ENCODE measurements at regions not wholly inside any gene's neighbourhood (a gene's known extent, or its start where the extent isn't known, plus 50 kb on each side); places are given as distances from the start of the nearest gene placed in this dataset.

DNA sequence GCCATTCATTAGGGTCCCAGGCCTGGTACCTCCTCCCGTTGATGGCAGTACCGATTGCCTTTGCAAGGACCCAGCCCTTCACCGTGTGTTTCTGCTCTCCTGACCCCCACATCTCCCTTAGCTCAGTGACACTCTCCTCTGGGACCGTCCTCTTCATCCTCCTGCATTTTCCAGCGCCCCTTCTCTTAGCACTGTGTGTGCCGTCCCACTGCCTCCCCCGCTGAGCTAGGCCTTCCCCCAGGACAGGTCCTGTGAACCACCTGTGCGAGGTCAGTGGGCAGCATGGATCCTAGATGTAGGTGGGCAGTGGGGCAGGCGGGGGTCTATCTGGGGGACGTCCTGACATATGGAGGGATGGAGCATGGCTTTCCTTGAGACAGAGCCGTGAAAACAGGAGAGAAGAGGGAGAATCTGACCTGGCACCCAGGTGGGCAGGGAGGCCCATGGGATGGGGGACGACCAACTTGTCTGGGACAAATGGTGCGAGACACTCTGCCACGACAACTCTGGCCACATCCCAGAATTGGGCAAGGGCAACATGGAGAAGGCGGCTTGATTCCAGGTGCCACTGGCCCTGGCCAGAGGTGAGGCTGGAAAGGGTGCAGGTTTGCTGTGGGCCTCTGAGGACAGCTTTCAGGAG is 87.7 kb upstream of the ALDH1L1 start:
- DNase-seq (no peak), ATAC-seq (no peak)
- intact Hi-C loops (cut with DNase I, micrococcal nuclease), result loop anchor here in 1 of 2 donors (10.0 kb wide), 1 partner anchor 107 kb away; no protein-coding TSS in a partner anchor

DNA sequence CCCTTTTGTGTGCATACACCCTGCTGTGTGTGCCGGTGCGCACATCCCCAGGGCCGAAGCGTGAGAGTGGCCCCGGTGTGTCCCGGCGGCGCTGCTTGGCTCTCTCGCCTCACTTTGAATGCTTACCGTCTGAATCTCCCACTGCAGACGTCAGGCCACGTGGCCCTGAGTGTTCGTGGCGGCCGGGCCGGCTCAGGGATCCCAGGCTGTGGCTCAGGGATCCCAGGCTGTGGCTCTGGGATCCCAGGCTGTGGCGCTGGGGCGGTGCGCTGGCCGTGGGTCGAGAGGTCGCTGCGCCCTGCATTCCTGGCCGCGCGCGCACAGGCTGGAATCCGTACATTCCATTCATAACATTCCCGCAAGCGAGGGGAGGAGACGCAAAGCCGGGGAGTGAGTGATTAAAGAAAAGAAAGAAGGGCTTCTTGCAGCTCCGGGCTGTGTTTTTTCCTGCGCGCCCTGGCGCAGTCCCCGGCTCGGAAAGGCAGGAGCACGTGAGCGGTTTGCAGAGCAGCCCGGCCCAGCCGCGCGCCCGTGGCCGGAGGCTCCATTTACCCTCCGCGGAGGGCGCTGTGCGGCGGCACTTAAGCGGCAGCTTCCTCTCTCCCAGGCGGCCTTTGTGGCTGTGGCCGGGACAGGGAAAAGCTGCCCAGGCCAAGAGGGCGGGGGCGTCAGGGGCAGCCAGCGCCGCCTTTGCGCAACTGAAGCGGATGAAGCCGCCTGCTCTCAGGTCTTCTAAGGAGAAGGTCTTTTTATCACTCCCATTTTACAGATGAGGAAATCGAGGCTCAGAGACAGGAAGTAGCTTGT is 87.0 kb upstream of the ALDH1L1 start:
- ATAC-seq, result peak; percentile 45
- DNase-seq, result peak; percentile 36 to 39
- intact Hi-C loops (cut with DNase I, micrococcal nuclease), result loop anchor here in 1 of 2 donors (10.0 kb wide), 1 partner anchor 107 kb away; no protein-coding TSS in a partner anchor

DNA sequence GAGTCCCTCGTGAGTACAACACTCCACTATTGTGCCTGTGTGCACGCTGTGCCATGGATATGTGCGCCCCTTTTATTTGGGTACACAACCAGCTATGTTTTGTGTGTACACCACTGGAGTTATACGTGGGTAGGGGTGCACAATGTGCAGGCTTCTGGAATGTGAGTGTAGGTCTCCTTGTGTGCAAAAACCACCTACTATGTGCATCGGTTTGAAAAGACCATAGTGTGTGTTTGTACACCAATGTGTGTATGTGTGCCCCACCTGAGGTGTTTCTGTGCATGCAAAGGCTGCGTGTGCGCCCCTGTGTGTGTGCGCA is 86.4 kb upstream of the ALDH1L1 start:
- DNase-seq (no peak), ATAC-seq (no peak)
- intact Hi-C loops (cut with DNase I, micrococcal nuclease), result loop anchor here in 1 of 2 donors (10.0 kb wide), 1 partner anchor 108 kb away; no protein-coding TSS in a partner anchor

DNA sequence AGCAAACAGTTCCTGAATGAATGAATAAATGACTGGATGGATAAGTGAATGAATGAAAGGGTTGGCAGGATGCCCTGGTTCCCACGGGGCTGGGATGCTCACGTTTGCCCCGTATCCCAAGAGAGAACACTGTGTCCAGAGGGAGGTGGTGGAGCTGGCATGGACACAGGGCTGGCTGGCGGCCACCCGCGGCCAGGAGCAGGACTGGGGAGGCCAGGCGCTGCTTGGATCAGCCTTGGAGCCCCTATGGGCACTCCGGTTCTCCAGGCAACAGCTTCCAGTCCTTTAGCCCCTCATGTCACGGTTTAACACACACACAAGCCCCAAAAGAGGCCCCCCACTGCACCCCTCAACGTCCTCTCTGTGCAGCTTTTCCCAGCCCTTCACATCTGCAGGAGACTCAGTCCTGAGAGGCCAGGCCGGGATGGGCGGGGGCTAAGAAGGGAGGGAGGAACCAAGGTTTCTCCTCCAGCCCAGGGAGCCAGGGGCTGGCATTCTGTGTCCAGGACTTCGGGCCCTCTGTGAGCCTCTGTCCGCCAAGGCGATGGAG is 86.0 kb upstream of the ALDH1L1 start:
- intact Hi-C loops (cut with DNase I, micrococcal nuclease), result loop anchor here in 1 of 2 donors (10.0 kb wide), 1 partner anchor 108 kb away; no protein-coding TSS in a partner anchor
- no peak for ATAC-seq
- peak in 1 of 2 donors; percentile 38 for DNase-seq

DNA sequence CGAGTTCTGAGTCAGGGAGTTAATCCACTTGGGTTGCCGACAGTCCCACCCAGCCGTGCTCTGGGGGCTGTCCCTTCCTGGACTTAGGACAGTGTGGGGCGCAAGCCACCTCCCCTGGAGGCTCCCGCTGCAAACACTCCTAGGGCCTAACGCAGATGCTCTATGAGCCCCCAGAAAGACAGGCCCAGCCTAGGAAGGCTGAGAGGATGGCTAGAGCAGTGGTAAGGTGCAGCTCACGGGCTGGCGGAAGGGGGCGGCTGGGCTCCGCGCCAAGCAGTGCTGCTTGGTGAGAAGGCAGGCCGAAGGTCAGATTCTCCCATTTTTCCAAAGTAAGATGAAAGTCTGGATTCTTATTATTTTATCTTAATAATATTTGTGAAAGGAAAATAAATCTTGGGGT is 84.6 kb upstream of the ALDH1L1 start:
- intact Hi-C loops (cut with DNase I, micrococcal nuclease), result loop anchor here (5.0 to 10.0 kb wide), 2 partner anchors 110 to 127 kb away; partner anchors contain the start of gene CFAP100 (in 1 of the 2)
- DNase-seq, result no peak
- ATAC-seq, result no peak

DNA sequence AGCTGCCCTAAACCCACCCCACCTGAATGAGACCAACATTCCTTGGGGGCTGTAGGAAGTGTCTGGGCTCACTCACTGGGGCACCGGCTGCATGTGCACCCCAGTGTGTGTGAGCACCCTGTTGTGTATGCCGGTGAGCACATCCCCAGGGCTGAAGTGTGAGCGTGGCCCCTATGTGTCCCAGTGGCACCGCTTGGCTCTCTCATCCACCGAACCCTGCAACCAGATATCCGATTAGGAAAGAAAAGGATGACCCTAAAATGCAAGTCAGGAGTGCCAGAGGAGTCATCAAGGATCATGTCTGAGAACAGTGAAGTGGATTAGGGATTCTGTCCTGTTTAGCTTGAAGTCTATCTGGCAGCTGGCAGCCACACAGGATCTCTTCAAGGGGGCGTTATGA is 84.0 kb upstream of the ALDH1L1 start:
- intact Hi-C loops (cut with DNase I, micrococcal nuclease), result loop anchor here (5.0 to 10.0 kb wide), 2 partner anchors 110 to 128 kb away; partner anchors contain the start of gene CFAP100 (in 1 of the 2)
- DNase-seq, result no peak
- ATAC-seq, result no peak

DNA sequence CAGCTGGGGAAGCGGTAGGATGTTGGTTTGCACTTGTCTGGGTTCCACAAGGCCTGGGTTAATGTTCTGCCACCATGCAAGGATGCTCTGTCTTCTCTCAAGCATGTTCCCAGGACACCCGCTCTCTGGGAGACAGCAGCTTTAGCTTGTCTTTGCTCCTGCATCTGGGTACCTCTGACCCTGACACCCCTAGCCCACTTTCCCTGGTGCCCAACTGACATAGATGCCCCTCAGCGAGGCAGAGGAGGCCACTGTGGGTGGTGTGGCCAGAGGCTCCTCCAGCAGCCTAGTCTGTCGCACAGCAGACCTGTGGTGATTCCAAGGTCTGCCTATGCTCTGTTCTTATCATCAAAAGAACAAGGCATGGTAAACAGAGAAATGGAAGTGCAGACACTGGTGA is 83.6 kb upstream of the ALDH1L1 start:
- ATAC-seq, result no peak
- intact Hi-C loops (cut with DNase I, micrococcal nuclease), result loop anchor here (5.0 to 10.0 kb wide), 2 partner anchors 111 to 128 kb away; partner anchors contain the start of gene CFAP100 (in 1 of the 2)

DNA sequence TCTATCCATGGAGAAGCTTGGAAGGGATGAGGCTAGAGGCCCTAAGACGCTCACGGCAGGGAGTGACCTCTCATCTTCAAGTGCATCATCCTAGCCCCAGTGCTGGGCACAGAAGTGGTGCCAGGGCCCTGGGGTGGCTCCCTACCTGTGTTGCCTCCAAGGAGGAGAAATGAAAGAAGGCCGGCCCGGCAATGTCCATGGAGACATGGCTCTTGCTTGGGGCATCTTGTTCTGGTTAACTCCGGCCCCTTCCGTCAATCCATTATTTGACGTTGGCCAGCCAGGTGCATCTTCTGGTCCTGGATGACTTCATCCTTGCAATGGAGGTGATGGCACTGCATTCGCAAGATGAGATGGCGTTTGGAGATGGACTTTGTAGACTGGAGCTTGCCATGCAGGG is 83.2 kb upstream of the ALDH1L1 start:
- intact Hi-C loops (cut with DNase I, micrococcal nuclease), result loop anchor here (5.0 to 10.0 kb wide), 2 partner anchors 111 to 129 kb away; partner anchors contain the start of gene CFAP100 (in 1 of the 2)
- ATAC-seq, result no peak

More for the DNA sequence above, 83.6 kb upstream of the ALDH1L1 start:
- no peak for DNase-seq

DNA sequence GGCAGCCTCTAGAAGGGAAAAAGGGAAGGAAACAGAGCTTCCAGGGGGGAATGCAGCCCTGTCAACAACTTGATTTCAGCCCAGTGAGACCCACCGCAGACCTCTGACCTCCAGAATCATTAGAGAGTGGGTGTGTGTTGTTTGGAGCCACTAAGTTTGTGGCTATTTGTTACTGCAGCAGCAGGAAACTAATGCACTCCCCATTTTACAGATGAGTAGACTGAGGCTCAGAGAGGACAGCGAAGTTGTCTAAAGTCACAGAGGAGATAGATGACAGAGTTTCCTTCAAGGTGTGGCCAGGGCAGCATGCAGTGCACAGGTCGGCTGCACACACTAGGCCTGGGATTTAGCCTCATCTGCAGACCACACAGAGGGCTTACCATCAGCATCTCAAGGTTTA is 81.8 kb upstream of the ALDH1L1 start:
- DNase-seq, result no peak
- intact Hi-C loops (cut with DNase I, micrococcal nuclease), result loop anchor here (5.0 to 10.0 kb wide), 2 partner anchors 113 to 130 kb away; partner anchors contain the start of gene CFAP100 (in 1 of the 2)
- no peak for ATAC-seq

More for the DNA sequence above, 83.2 kb upstream of the ALDH1L1 start:
- DNase-seq, result no peak

DNA sequence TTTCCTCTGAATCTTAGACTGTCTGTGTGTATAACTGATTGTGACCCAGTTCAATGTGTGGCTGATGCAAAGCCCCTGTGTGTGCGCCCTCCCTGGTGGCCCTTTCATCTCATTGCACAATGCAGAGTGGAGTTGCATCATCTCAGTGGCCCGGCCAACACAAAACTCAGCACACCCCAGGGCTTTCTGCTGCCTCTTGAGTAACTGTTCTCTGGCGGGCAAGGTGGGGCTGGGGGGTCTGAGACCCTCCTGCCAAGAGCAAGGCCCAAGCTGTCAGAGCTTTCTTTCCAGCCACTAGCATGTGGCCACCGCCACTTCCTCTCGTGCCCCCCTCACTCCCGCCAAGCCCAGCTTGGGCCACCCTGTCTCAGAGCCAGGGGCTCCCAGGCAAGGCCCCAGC is 80.7 kb upstream of the ALDH1L1 start:
- intact Hi-C loops (cut with DNase I, micrococcal nuclease), result loop anchor here (5.0 to 10.0 kb wide), 2 partner anchors 114 to 131 kb away; partner anchors contain the start of gene CFAP100 (in 1 of the 2)
- DNase-seq (peak; percentile 23 to 35), ATAC-seq (no peak)

DNA sequence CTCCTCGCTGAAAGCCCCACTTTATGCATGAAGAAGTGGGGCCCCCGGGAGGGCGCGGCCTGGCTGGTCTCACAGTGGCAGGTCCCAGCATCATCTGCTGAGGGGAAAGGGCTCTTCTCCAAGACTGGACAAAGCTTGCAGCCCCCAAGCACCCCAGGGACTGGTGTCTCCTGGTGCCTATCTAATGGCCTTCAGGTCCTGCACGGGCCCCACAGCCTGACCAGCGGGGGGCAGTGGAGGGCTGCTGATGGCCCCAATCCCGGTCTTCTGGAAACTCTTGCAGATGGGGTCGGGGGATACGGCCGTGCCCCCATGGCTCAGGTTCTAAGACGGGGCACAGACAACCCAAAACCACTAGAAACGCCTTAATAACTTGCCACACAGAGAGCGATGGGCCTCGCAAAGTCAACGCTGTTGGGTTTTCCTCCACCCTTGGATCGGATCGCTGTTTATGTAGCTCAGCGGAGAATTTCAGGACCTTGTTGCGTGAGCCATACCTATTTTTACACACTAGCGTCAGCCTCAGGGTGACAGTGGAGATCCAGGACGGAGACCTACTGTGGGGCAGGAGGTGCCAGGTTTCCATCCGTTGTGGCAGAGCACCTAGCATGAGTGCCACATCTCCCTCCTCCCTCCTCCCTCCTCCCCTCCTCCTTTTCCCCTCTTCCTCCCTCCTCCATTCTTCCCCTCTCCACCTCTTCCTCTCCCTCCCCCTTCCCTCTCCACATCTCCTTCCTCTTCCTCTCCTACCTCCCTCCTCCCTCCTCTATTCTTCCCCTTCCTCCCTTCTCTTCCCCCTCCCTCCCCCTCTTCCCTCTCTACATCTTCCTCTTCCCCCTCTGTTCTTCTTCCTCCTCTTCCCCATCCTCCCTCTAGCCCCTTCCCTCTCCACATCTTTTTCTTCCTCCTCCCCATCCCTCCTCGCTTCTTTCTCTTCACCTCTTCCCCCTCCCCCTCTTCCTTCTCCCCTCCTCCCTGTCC is 79.3 kb upstream of the ALDH1L1 start:
- ATAC-seq, result peak; percentile 40
- intact Hi-C loops (cut with DNase I, micrococcal nuclease), result loop anchor here (5.0 to 10.0 kb wide), 2 partner anchors 115 to 133 kb away; partner anchors contain the start of gene CFAP100 (in 2 of the 2)
- DNase-seq, result peak in 1 of 2 donors; percentile 43

DNA sequence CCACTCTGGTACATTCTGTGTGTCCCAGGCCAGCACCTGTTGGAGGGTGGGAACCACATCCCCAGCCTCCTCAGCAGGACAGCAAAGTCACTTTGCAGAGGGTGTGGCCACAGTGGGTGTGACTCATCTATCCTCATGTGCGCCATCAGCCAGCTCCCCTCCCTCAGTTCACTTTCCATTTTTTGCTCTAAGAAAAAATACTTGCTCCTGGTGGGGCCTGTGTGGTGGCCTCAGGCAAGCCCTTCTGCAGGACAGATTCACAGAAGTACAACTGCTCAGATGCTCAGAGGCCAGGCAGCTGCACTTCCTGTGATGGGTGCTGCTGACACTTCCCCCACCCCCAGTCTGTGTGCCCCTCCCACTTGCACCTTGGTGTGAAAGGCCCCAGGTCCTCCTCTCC is 78.3 kb upstream of the ALDH1L1 start:
- no peak for ATAC-seq
- DNase-seq, result no peak
- intact Hi-C loops (cut with DNase I, micrococcal nuclease), result loop anchor here in 1 of 2 donors (5.0 kb wide), 1 partner anchor 134 kb away; the partner anchor contains the start of gene CFAP100

DNA sequence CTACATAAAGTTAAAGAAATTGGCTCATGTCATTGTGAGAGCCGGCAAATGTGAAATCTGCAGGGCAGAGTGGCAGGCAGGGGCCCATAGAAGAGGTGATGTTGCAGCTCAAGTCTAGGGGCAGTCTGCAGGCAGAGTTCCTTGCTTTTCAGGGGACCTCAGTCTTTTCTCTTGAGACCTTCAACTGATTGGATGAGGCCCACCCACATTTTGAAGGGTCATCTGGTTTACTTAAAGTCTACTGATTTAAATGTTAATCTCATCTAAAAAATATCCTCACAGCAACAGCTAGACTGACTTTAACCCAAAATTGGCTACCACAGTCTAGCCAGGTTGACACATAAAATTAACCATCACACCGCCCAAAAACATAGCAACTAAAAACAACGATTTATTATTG is 77.6 kb upstream of the ALDH1L1 start:
- no peak for ATAC-seq
- intact Hi-C loops (cut with DNase I, micrococcal nuclease), result loop anchor here in 1 of 2 donors (5.0 kb wide), 1 partner anchor 134 kb away; the partner anchor contains the start of gene CFAP100
- DNase-seq, result no peak

DNA sequence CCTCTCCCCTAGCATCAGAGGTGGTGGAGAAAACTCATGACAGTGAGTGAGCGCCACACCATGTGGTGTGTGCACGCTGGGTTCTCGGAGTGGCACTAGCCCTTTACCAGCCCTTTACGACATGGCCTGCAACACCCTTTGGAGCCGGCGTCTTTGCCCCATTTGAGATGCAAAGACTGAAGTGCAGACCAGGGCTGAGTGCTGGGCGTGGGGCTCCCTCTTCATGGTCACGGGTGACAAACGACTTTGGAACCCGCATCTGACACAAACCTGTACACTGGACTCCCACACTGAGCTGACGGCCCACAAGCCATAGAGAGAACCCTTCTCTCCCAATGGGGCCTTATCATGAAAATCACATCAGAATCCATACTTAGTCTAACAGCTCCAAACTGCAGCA is 76.8 kb upstream of the ALDH1L1 start:
- intact Hi-C loops (cut with DNase I, micrococcal nuclease), result loop anchor here in 1 of 2 donors (5.0 kb wide), 1 partner anchor 135 kb away; the partner anchor contains the start of gene CFAP100
- ATAC-seq, result no peak

DNA sequence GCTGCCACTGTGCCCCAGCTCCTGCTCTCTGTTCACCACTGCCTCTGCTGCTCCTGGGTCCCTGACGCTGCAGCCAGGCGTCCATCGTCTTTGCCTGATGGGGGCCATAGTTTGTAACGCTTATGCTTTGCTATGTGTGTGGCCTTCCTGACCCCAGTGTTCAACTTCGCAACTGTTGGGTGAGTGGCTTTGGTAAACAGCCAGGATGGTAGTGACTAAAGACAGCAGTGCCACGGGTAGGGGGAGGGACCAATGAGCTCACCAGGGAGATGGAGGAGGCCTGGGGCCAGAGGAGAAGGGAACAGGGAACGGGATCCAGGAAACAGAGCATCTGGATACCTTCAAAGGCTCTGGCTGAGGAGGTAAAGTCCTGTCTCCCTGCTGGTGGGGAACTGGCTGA is 75.9 kb upstream of the ALDH1L1 start:
- intact Hi-C loops (cut with DNase I, micrococcal nuclease), result loop anchor here in 1 of 2 donors (5.0 kb wide), 1 partner anchor 136 kb away; the partner anchor contains the start of gene CFAP100
- no peak for ATAC-seq

More for the DNA sequence above, 76.8 kb upstream of the ALDH1L1 start:
- no peak for DNase-seq

DNA sequence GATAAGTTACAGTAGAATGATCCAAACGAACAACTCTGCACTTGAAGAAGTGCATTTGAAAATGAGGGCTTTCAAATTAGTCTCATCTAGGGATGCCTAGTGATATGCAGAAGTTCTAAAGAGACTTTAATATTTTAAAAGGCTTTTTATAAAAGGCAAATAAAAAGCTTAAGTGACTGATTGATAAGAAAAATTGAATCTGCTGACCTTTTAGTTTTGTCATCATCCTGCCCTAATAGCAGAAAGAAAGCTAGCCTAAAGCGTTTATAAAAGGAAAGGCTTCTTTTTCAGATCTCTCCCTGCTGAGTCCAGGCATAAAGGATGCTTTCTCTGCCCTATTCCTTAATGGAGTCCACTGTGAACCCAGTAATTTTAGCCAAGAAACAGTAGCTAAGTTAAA is 72.7 kb upstream of the ALDH1L1 start:
- intact Hi-C loops (cut with DNase I, micrococcal nuclease), result no loop called here
- no peak for DNase-seq
- no peak for ATAC-seq

More for the DNA sequence above, 75.9 kb upstream of the ALDH1L1 start:
- no peak for DNase-seq

DNA sequence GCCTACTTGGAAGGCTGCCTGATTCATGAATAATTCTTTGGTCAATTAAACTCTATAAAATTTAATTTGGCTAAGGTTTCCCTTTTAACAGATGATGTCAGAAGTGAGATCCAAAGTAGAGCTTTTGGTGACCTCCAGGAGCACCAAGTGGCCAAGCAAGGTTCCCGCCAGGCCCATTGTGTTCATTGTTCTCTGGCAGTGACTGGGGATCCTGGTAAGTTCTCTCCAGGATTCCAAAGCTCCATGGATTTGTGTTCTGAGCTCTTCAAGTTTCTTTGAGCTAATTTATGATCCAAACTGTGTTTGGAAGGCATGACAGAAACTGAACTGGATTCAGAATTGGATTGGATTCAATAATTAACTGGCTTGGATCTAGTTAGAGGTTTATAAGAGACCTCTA is 72.0 kb upstream of the ALDH1L1 start:
- no peak for DNase-seq
- ATAC-seq, result no peak
- intact Hi-C loops (cut with DNase I, micrococcal nuclease), result no loop called here

All from left colon (tissue), 2 donors.